ENCODE measurements at regions not wholly inside any gene's neighbourhood (a gene's known extent, or its start where the extent isn't known, plus 50 kb on each side); places are given as distances from the start of the nearest gene placed in this dataset.

GRCh38 chr5:124289641-124290311 lies 456.7 kb downstream of the ZNF608 start:
- Mint-ChIP-seq H3K36me3 (ENCODE audit: low read depth) (no peaks in the 10 kb centered on the region), H3K4me3 (no peak overlapping the region), H3K4me1 (ENCODE audit: low read depth) (no peaks in the 10 kb centered on the region), H3K9me3 (peaks cover 8% of the 10 kb centered on the region), H3K27me3 (no peaks in the 10 kb centered on the region), H3K27ac (no peak overlapping the region)

GRCh38 chr5:124289130-124289529 lies 457.3 kb downstream of the ZNF608 start:
- H3K4me1 Mint-ChIP-seq (ENCODE audit: low read depth), result no peaks in the 10 kb centered on the region
- peaks cover 8% of the 10 kb centered on the region for H3K9me3 Mint-ChIP-seq
- H3K36me3 Mint-ChIP-seq (ENCODE audit: low read depth), result no peaks in the 10 kb centered on the region
- H3K27me3 Mint-ChIP-seq, result no peaks in the 10 kb centered on the region
- no peak overlapping the region for H3K4me3 Mint-ChIP-seq
- H3K27ac Mint-ChIP-seq, result no peak overlapping the region

- Mint-ChIP-seq H3K27me3 (no peaks in the 10 kb centered on the region), H3K9me3 (peaks cover 11% of the 10 kb centered on the region), H3K27ac (no peak overlapping the region), H3K36me3 (ENCODE audit: low read depth) (no peaks in the 10 kb centered on the region), H3K4me1 (ENCODE audit: low read depth) (no peaks in the 10 kb centered on the region), H3K4me3 (no peak overlapping the region)
Measured at GRCh38 chr5:124287813-124288212, 458.6 kb downstream of the ZNF608 start.

GRCh38 chr5:124285733-124286132 lies 460.7 kb downstream of the ZNF608 start:
- H3K9me3 Mint-ChIP-seq, result peaks cover 11% of the 10 kb centered on the region

GRCh38 chr5:124285071-124285470 lies 461.4 kb downstream of the ZNF608 start:
- H3K27me3 Mint-ChIP-seq, result no peaks in the 10 kb centered on the region
- no peak overlapping the region for H3K27ac Mint-ChIP-seq
- peaks cover 11% of the 10 kb centered on the region for H3K9me3 Mint-ChIP-seq
- H3K4me1 Mint-ChIP-seq (ENCODE audit: low read depth), result no peaks in the 10 kb centered on the region
- no peaks in the 10 kb centered on the region for H3K36me3 Mint-ChIP-seq (ENCODE audit: low read depth)
- no peak overlapping the region for H3K4me3 Mint-ChIP-seq

More at GRCh38 chr5:124285733-124286132, 460.7 kb downstream of the ZNF608 start:
- H3K4me1 Mint-ChIP-seq (ENCODE audit: low read depth), result no peaks in the 10 kb centered on the region
- no peak overlapping the region for H3K27ac Mint-ChIP-seq
- H3K36me3 Mint-ChIP-seq (ENCODE audit: low read depth), result no peaks in the 10 kb centered on the region
- H3K4me3 Mint-ChIP-seq, result no peak overlapping the region
- no peaks in the 10 kb centered on the region for H3K27me3 Mint-ChIP-seq

- Mint-ChIP-seq H3K4me3 (no peak overlapping the region), H3K27me3 (no peaks in the 10 kb centered on the region), H3K9me3 (peaks cover 7% of the 10 kb centered on the region), H3K27ac (no peak overlapping the region), H3K36me3 (ENCODE audit: low read depth) (no peaks in the 10 kb centered on the region), H3K4me1 (ENCODE audit: low read depth) (no peaks in the 10 kb centered on the region)
Measured at GRCh38 chr5:124283031-124283430, 463.4 kb downstream of the ZNF608 start.

GRCh38 chr5:124280079-124280478 lies 466.4 kb downstream of the ZNF608 start:
- peaks cover 7% of the 10 kb centered on the region for H3K9me3 Mint-ChIP-seq
- no peaks in the 10 kb centered on the region for H3K36me3 Mint-ChIP-seq (ENCODE audit: low read depth)
- no peak overlapping the region for H3K27ac Mint-ChIP-seq
- no peaks in the 10 kb centered on the region for H3K27me3 Mint-ChIP-seq
- H3K4me1 Mint-ChIP-seq (ENCODE audit: low read depth), result no peaks in the 10 kb centered on the region
- H3K4me3 Mint-ChIP-seq, result no peak overlapping the region

GRCh38 chr5:124279146-124279876 lies 467.1 kb downstream of the ZNF608 start:
- Mint-ChIP-seq H3K27me3 (no peaks in the 10 kb centered on the region), H3K4me3 (no peak overlapping the region), H3K9me3 (peaks cover 5% of the 10 kb centered on the region), H3K36me3 (ENCODE audit: low read depth) (no peaks in the 10 kb centered on the region), H3K4me1 (ENCODE audit: low read depth) (no peaks in the 10 kb centered on the region), H3K27ac (no peak overlapping the region)

GRCh38 chr5:124278636-124279035 lies 467.8 kb downstream of the ZNF608 start:
- peaks cover 2% of the 10 kb centered on the region for H3K9me3 Mint-ChIP-seq
- no peaks in the 10 kb centered on the region for H3K4me1 Mint-ChIP-seq (ENCODE audit: low read depth)
- H3K27me3 Mint-ChIP-seq, result no peaks in the 10 kb centered on the region
- H3K4me3 Mint-ChIP-seq, result no peak overlapping the region
- no peak overlapping the region for H3K27ac Mint-ChIP-seq
- no peaks in the 10 kb centered on the region for H3K36me3 Mint-ChIP-seq (ENCODE audit: low read depth)

GRCh38 chr5:124277767-124278545 lies 468.5 kb downstream of the ZNF608 start:
- no peaks in the 10 kb centered on the region for H3K36me3 Mint-ChIP-seq (ENCODE audit: low read depth)
- no peaks in the 10 kb centered on the region for H3K9me3 Mint-ChIP-seq
- H3K27me3 Mint-ChIP-seq, result no peaks in the 10 kb centered on the region
- no peak overlapping the region for H3K27ac Mint-ChIP-seq
- no peaks in the 10 kb centered on the region for H3K4me1 Mint-ChIP-seq (ENCODE audit: low read depth)
- H3K4me3 Mint-ChIP-seq, result no peak overlapping the region

- Mint-ChIP-seq H3K9me3 (no peaks in the 10 kb centered on the region), H3K27ac (no peak overlapping the region), H3K4me1 (ENCODE audit: low read depth) (no peaks in the 10 kb centered on the region), H3K4me3 (no peak overlapping the region), H3K27me3 (no peaks in the 10 kb centered on the region), H3K36me3 (ENCODE audit: low read depth) (no peaks in the 10 kb centered on the region)
Measured at GRCh38 chr5:124276166-124276565, 470.3 kb downstream of the ZNF608 start.

GRCh38 chr5:124274949-124275348 lies 471.5 kb downstream of the ZNF608 start:
- Mint-ChIP-seq H3K4me3 (no peak overlapping the region), H3K9me3 (no peaks in the 10 kb centered on the region), H3K4me1 (ENCODE audit: low read depth) (no peaks in the 10 kb centered on the region), H3K27ac (no peak overlapping the region), H3K36me3 (ENCODE audit: low read depth) (no peaks in the 10 kb centered on the region), H3K27me3 (no peaks in the 10 kb centered on the region)

- H3K4me3 Mint-ChIP-seq, result no peak overlapping the region
- no peaks in the 10 kb centered on the region for H3K4me1 Mint-ChIP-seq (ENCODE audit: low read depth)
- no peaks in the 10 kb centered on the region for H3K27me3 Mint-ChIP-seq
- H3K27ac Mint-ChIP-seq, result no peak overlapping the region
- H3K9me3 Mint-ChIP-seq, result no peaks in the 10 kb centered on the region
- H3K36me3 Mint-ChIP-seq (ENCODE audit: low read depth), result no peaks in the 10 kb centered on the region
Measured at GRCh38 chr5:124264499-124264898, 481.9 kb downstream of the ZNF608 start.

GRCh38 chr5:124263680-124264491 lies 482.6 kb downstream of the ZNF608 start:
- no peaks in the 10 kb centered on the region for H3K4me1 Mint-ChIP-seq (ENCODE audit: low read depth)
- H3K27me3 Mint-ChIP-seq, result no peaks in the 10 kb centered on the region
- no peak overlapping the region for H3K4me3 Mint-ChIP-seq
- no peak overlapping the region for H3K27ac Mint-ChIP-seq
- H3K9me3 Mint-ChIP-seq, result no peaks in the 10 kb centered on the region
- no peaks in the 10 kb centered on the region for H3K36me3 Mint-ChIP-seq (ENCODE audit: low read depth)

Measured in stimulated activated naive CD8-positive, alpha-beta T cell treated with anti-CD3 and anti-CD28 coated beads, Interleukin-15, Interleukin-2, amounts not matched to agents 100 ng/mL and 50 ng/mL, for 24 hours (primary cell).